CD4-positive, alpha-beta T cell treated with Interleukin-4 for 4 hours (primary cell): ENCODE measurements at regions not wholly inside any gene's neighbourhood (a gene's known extent, or its start where the extent isn't known, plus 50 kb on each side); places are given as distances from the start of the nearest gene placed in this dataset.
"Not testable (repeated sequence)": the region's sequence is repeated elsewhere in the genome, so short reads cannot be mapped to it uniquely, and the experiment has no call there.

Experiments used
- DNase-seq: peaks from one replicate; pipeline ENCODE4 v3.0.0-alpha.2; 2020

- DNase-seq = no peak
Observed at GRCh38 chr2:192957425-192957824, 762.7 kb upstream of the TMEFF2 start.

- no peak for DNase-seq
Observed at GRCh38 chr2:192953116-192953515, 758.4 kb upstream of the TMEFF2 start.

- no peak for DNase-seq
Observed at GRCh38 chr2:192952245-192952644, 757.5 kb upstream of the TMEFF2 start.

DNA sequence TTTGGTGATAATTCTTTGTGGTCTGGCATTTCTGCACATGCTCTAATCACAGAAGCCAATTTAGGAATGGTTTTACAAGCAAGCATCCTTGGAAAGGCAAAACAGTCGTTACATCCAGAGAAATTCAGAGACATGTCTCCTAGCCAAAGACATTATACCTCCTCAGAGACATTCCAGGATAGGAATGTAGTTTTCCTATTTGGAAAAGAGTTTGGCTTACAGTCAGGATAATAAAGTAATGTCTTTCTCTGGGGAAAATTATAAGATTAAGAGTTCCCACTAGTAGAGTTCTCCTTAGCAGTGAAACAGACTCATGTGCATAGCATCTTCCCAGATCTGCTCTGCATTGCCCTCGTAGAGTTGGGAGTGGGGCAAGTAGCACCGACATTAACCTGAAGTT is 753.6 kb upstream of the TMEFF2 start:
- no peak for DNase-seq

- no peak for DNase-seq
Observed at GRCh38 chr2:192947352-192947751, 752.6 kb upstream of the TMEFF2 start.

DNA sequence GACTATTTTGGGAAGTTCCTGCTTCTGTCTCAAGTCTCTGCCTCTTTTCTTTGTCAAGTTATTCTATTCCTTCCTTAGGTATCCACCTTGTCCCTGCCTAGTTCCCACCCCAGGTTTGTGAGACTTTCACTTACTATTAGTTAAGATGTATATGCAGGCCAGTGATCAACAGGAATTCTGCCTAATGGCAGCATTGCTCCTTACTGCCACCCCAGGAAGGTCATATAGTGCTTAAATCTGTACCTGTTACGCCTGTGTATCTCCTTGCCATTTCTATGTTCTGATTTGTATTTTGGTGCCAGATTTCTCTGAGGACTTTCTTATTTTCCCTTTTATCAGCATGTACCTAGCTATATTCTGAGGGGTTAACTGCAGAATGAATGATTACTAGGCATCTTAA is 746.0 kb upstream of the TMEFF2 start:
- no peak for DNase-seq

DNA sequence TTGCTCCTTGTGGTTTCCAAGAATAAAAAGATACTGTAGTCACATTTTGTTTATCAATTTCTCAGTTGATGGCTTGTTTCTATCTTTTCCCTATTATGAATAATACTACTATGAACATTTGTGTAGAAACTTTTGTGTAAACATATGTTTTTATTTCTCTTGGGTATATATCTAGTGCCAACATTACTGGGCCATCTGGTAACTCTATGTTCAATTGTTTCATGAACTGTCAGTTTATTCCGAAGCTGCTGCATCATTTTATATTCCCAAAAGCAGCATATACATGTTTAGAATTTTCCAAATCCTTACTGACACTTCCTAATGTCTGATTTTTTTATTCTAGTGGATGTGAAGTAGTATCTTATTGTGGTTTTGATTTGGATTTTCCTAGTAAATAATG is 737.6 kb upstream of the TMEFF2 start:
- DNase-seq = no peak

DNA sequence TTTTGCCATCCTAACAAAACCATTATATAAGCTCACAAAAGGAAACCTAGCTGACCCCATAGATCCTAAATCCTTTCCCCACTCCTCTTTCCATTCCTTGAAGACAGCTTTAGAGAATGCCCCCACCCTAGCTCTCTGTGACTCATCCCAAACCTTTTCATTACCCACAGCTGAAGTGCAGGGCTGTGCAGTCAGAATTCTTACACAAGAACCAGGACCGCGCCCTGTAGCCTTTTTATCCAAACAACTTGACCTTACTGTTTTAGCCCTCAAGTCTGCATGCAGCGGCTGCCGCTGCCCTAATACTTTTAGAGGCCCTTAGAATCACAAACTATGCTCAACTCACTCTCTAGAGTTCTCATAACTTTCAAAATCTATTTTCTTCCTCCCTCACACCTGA is 726.9 kb upstream of the TMEFF2 start:
- not testable (repeated sequence) for DNase-seq

- DNase-seq = no peak
Observed at GRCh38 chr2:192901446-192901845, 706.7 kb upstream of the TMEFF2 start.

GRCh38 chr2:192899466-192899865 is 704.7 kb upstream of the TMEFF2 start:
- no peak for DNase-seq

DNA sequence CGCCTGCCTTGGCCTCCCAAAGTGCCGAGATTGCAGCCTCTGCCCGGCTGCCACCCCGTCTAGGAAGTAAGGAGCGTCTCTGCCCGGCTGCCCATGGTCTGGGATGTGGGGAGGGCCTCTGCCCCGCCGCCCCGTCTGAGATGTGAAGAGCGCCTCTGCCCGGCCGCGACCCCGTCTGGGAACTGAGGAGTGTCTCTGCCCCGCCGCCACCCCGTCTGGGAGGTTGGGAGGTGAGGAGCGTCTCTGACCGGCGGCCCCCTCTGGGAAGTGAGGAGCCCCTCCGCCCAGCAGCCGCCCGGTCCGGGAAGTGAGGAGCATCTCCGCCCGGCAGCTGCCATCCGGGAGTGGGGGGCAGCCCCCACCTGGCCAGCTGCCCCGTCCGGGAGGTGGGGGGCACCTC is 699.2 kb upstream of the TMEFF2 start:
- DNase-seq = not testable (repeated sequence)

GRCh38 chr2:192888109-192888508 is 693.4 kb upstream of the TMEFF2 start:
- no peak for DNase-seq

DNA sequence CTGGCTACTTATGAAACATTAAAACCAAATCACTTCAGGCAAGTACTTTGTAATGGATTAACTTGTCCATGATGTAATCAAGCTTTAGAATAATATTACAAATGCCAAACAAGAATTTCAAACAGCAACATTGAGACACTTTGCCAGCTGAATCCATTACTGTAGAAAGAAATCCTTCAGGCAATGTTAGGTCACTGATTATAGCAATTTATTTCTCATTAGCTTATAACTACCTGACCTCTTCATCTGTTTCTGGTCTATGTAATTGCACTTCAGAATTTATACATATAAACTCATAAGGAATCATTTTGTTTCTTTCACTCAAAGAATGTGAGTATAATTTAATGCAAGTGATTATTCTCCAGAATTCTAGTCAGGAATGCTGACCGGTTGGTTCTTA is 692.6 kb upstream of the TMEFF2 start:
- no peak for DNase-seq

DNA sequence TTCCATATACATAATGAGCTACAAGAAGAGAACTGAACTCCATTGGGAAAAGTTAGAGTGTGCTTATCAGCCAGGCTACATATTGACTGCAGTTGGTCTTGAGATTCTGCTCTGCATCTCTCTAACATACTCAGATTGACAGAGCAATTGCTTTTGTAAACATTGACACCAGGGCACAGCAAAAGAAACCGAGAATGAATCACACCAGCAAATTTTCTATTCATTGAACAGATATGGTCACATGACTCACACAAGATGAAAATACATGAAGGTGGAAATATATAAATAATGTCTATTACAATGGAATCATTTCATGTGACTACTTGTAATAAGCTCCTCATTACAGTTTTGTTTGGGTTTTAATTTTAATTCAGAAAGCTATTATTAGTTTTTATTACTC is 691.9 kb upstream of the TMEFF2 start:
- DNase-seq = no peak

DNA sequence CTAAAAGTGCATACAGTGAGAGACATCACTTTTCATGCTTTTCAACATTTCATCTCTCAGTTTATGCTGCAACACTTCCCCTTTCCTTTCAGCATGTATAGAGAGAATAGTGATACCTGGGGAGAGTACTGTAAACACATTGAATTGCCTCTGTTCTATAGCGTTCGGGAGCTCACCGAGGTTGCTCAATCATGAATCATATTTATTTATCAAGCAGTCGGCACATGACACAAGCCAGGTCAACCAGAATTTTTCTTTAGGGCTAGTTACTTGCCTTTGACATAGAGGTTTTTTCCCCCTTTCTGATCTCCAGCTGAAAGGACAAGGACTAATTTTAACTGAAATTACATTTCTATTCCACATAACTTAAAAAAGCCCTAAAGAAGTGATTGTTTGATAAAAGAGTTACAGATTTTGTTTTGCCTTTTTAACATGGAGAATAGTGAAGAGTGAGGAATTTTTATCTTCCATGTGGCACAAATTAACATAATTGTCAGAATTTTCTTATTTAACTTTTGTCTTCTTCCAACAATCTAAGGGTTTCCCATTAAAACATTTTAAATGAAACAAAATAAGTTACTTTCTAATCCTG is 690.9 kb upstream of the TMEFF2 start:
- no peak for DNase-seq

- DNase-seq = no peak
Observed at GRCh38 chr2:192877159-192877558, 682.4 kb upstream of the TMEFF2 start.

GRCh38 chr2:192876698-192877097 is 682.0 kb upstream of the TMEFF2 start:
- DNase-seq = no peak

- DNase-seq = no peak
Observed at GRCh38 chr2:192854706-192855105, 660.0 kb upstream of the TMEFF2 start.

GRCh38 chr2:192854031-192854430 is 659.3 kb upstream of the TMEFF2 start:
- no peak for DNase-seq

GRCh38 chr2:192828947-192829346 is 634.2 kb upstream of the TMEFF2 start:
- no peak for DNase-seq

DNA sequence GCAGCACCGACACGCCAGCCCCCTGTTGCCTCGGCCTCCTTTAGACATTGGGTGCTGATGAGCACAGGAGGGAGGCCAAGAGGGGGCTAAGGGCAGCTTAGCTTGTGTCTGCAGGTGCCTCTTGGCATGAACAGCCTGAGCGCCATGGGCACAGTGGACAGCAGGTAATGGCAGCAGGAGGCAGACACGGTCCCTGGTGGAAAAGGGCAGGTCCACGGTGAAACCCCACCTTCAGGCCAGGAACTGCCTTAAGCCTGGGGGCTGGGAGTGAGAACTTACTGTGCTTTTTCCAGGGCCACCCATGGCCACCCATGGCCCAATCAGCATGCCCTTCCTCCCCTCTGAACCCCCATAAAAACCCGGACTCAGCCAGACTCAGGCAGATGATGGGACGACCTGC is 633.4 kb upstream of the TMEFF2 start:
- DNase-seq = no peak

- DNase-seq = no peak
Observed at GRCh38 chr2:192827735-192828134, 633.0 kb upstream of the TMEFF2 start.

- DNase-seq = no peak
Observed at GRCh38 chr2:192814376-192814775, 619.6 kb upstream of the TMEFF2 start.

DNA sequence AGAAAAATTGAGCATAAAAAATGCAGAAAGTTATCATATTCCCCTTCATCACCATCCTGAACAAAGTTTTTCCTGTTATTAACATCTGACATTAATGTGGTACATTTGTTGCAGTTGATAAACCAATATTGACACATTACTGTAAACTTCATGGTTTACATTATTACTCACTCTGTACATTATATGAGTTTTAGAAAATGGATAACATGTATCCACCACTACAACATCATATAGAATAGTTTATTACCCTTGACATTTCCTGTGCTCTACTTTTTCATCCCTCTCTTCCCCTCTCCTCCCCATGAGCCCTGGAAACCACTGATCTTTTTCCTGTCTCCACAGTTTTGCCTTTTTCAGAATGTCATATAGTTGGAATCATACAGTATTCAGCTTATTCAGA is 618.6 kb upstream of the TMEFF2 start:
- DNase-seq = no peak

GRCh38 chr2:192809173-192809572 is 614.4 kb upstream of the TMEFF2 start:
- no peak for DNase-seq

GRCh38 chr2:192783643-192784042 is 588.9 kb upstream of the TMEFF2 start:
- no peak for DNase-seq
